Neutrophil (primary cell): ENCODE measurements at regions not wholly inside any gene's neighbourhood (a gene's known extent, or its start where the extent isn't known, plus 50 kb on each side); places are given as distances from the start of the nearest gene placed in this dataset.

ENCODE experiments used
- H3K27ac ChIP-seq: fragments of 200-600 bp; sonication (generic); 2 replicates; pipeline ENCODE4 v1.5.1; 2016; ENCODE audit warnings: mild to moderate bottlenecking, moderate library complexity
- H3K27me3 ChIP-seq: fragments of 200-600 bp; sonication (generic); 2 replicates; pipeline ENCODE4 v1.6.0; 2016; ENCODE audit warnings: mild to moderate bottlenecking
- H3K36me3 ChIP-seq: fragments of 200-600 bp; sonication (generic); 2 replicates; pipeline ENCODE4 v1.5.1; 2017
- H3K4me1 ChIP-seq, 2 experiments: fragments of 200-600 bp in 1 of 2; sonication (generic) in 1 of 2; 1 replicate in 1 of 2; 2 replicates in 1 of 2; pipeline versions ENCODE4 v1.5.1 to v1.6.1; 2013 to 2016; ENCODE audit warnings: low read depth in 1 of 2, low read length in 1 of 2, mild to moderate bottlenecking in 1 of 2, moderate library complexity in 1 of 2; ENCODE audit not compliant: control insufficient read depth in 1 of 2, insufficient read depth in 1 of 2
- H3K4me3 ChIP-seq, 2 experiments: fragments of 200-600 bp in 1 of 2; sonication (generic) in 1 of 2; 1 replicate in 1 of 2; 2 replicates in 1 of 2; pipeline ENCODE4 v1.5.1; 2013 to 2016; ENCODE audit warnings: low read depth in 1 of 2, low read length in 1 of 2, mild to moderate bottlenecking in 1 of 2, moderate library complexity in 1 of 2
- H3K9me3 ChIP-seq: fragments of 200-600 bp; sonication (generic); 2 replicates; pipeline ENCODE4 v1.5.1; 2016
- TF ChIP-seq, protein P1 (sequence below): fragments of 200-600 bp; sonication (generic); IDR thresholded peaks from 2 replicates; pipeline ENCODE4 v1.5.1; 2016; ENCODE audit warnings: antibody characterized with exemption

DNA sequence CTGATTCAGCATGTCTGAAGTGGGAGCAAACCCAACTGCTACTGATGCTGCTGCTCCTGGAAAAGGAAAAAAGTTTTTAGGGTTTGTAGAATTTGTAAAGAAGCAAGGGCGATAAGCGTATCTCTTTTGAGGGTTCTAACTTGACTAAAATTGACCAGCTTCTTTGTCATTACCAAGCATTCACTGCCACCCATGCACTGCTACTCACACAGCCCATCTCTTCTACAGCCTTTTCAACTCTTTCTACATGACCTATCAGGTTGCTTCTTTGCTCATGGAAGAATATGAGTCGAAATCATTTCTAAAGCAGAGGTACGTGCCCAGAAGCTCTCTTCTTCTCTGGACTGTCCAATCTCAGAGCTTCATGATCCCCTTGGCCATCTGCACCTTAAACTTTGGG, 570.9 kb downstream of the EPHA7 start:
- no peaks in the 10 kb centered on the region for H3K9me3 ChIP-seq
- no peaks in the 10 kb centered on the region for H3K36me3 ChIP-seq
- TF ChIP-seq, protein P1, sequence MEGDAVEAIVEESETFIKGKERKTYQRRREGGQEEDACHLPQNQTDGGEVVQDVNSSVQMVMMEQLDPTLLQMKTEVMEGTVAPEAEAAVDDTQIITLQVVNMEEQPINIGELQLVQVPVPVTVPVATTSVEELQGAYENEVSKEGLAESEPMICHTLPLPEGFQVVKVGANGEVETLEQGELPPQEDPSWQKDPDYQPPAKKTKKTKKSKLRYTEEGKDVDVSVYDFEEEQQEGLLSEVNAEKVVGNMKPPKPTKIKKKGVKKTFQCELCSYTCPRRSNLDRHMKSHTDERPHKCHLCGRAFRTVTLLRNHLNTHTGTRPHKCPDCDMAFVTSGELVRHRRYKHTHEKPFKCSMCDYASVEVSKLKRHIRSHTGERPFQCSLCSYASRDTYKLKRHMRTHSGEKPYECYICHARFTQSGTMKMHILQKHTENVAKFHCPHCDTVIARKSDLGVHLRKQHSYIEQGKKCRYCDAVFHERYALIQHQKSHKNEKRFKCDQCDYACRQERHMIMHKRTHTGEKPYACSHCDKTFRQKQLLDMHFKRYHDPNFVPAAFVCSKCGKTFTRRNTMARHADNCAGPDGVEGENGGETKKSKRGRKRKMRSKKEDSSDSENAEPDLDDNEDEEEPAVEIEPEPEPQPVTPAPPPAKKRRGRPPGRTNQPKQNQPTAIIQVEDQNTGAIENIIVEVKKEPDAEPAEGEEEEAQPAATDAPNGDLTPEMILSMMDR = no peak
- no peaks in the 10 kb centered on the region for H3K27me3 ChIP-seq
- H3K4me1 ChIP-seq = no peaks in the 10 kb centered on the region
- no peak overlapping the region for H3K4me3 ChIP-seq
- H3K27ac ChIP-seq = no peak overlapping the region

- H3K27ac ChIP-seq = no peak overlapping the region
- H3K4me1 ChIP-seq = no peaks in the 10 kb centered on the region
- TF ChIP-seq, protein P1 = no peak
- no peaks in the 10 kb centered on the region for H3K36me3 ChIP-seq
- H3K27me3 ChIP-seq = no peaks in the 10 kb centered on the region
- H3K4me3 ChIP-seq = no peak overlapping the region
- no peaks in the 10 kb centered on the region for H3K9me3 ChIP-seq
These were observed 571.4 kb downstream of the EPHA7 start for GRCh38 chr6:92847988-92848387.

DNA sequence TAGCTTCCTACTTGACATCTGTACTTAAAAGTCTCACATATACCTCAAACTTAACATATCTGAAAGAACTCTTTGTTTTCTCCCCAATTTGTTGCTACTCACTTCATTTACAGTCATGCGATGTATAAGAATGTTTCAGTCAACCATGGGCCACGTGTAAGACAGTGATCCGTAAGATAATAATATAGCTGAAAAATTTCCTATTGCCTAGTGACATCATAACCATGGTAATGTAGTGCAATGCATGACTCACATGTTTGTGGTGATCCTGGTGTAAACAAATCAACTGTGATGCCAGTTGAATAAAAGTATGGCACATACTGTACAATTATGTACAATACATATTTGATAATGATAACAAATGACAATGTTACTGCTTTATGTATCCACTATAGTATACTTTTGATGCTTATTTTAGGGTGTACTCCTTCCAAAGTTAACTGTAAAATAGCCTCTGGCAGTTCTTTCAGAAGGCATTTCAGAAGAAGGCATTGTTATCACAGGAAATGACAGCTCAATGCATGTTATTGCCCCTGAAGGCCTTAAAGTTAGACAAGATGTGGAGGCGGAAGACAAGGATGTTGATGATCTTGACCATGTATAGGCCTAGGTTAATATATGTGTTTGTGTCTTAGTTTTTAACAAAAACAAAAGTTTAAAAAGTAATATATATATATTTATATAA, 579.0 kb downstream of the EPHA7 start:
- H3K27ac ChIP-seq = no peak overlapping the region
- no peaks in the 10 kb centered on the region for H3K4me1 ChIP-seq
- no peak overlapping the region for H3K4me3 ChIP-seq
- TF ChIP-seq, protein P1 = no peak
- H3K36me3 ChIP-seq = no peaks in the 10 kb centered on the region
- no peaks in the 10 kb centered on the region for H3K9me3 ChIP-seq
- no peaks in the 10 kb centered on the region for H3K27me3 ChIP-seq

- H3K27me3 ChIP-seq = no peaks in the 10 kb centered on the region
- H3K27ac ChIP-seq = no peak overlapping the region
- no peak overlapping the region for H3K4me3 ChIP-seq
- no peaks in the 10 kb centered on the region for H3K4me1 ChIP-seq
- H3K9me3 ChIP-seq = no peaks in the 10 kb centered on the region
- H3K36me3 ChIP-seq = no peaks in the 10 kb centered on the region
- TF ChIP-seq, protein P1 = no peak
These were observed 590.6 kb downstream of the EPHA7 start for GRCh38 chr6:92828788-92829187.

- TF ChIP-seq, protein P1 = no peak
These were observed 592.3 kb downstream of the EPHA7 start for GRCh38 chr6:92827104-92827503.

DNA sequence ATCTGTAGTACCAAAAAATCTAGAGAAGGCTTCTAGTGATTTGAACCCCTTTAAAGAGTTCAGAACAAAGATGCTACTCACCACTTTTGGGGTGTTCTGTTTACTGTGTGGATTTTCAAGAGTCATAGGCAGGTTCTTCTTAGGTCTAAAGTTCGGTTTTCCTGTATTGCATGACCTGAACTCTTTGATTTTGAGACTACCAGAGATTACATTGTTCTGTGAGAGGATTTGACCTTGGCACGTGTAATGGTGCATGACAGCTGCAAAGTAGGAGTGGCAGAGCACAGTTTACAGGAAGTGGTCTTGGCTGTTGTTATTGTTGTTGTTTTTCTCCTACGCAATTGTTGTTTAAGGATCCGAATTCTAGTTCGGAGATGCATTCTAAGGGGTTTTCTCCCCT, 592.7 kb downstream of the EPHA7 start:
- TF ChIP-seq, protein P1 = no peak
- H3K4me1 ChIP-seq = no peaks in the 10 kb centered on the region
- no peak overlapping the region for H3K27ac ChIP-seq
- H3K9me3 ChIP-seq = no peaks in the 10 kb centered on the region
- no peaks in the 10 kb centered on the region for H3K36me3 ChIP-seq
- no peaks in the 10 kb centered on the region for H3K27me3 ChIP-seq
- no peak overlapping the region for H3K4me3 ChIP-seq

More at GRCh38 chr6:92827104-92827503, 592.3 kb downstream of the EPHA7 start:
- no peaks in the 10 kb centered on the region for H3K9me3 ChIP-seq
- no peak overlapping the region for H3K4me3 ChIP-seq
- no peaks in the 10 kb centered on the region for H3K27me3 ChIP-seq
- no peaks in the 10 kb centered on the region for H3K4me1 ChIP-seq
- H3K36me3 ChIP-seq = no peaks in the 10 kb centered on the region
- no peak overlapping the region for H3K27ac ChIP-seq
